HG03469 (cell line): ENCODE measurements at regions not wholly inside any gene's neighbourhood (a gene's known extent, or its start where the extent isn't known, plus 50 kb on each side); places are given as distances from the start of the nearest gene placed in this dataset.

Experiments
- ATAC-seq: cut with Tn5 transposase; IDR thresholded peaks from one replicate; pipeline ENCODE4 v1.9.1; 2021; ENCODE audit warnings: mild to moderate bottlenecking, moderate library complexity, moderate number of reproducible peaks; ENCODE audit not compliant: unreplicated experiment

DNA sequence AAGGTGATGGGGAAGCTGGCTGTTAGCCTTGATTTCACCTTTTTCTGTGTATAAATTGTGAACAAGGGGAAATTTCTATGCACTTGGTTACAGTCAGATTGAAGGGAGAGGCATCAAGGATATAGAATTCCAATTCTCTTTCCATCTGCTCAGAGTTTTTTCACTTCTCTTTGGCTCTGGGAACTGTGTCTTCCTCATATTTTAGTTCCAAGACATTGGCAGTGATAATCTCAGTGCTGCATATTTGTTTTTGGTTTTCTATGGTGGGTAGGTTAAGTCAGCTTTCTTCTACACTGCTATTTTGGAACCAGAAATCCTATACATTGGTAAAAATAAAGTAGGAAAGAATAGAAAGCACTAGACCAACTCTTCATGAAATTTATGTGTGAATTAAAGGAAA is 569.6 kb upstream of the CXADR start:
- ATAC-seq: no peak

DNA sequence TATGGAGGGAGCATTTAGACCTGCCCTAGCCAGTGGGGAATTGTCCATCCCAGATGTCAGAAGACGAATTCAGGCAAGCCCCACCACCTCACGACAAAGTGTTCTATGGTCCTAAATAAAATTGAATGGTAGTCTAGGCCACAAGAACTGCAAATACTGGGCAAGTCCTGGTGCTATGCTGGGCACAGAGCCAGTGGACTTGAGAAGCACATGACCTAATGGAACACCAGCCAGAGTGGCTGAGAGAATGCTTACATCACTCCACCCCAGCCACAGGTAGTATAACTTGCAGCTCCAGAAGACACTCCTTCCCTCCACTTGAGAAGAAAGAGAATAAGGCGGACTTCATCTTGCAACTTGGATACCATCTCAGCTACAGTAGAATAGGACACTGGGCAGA is 567.3 kb upstream of the CXADR start:
- ATAC-seq: no peak

GRCh38 chr21:16956824-16957223 is 556.0 kb upstream of the CXADR start:
- no peak for ATAC-seq

- no peak for ATAC-seq
These were observed 547.4 kb upstream of the CXADR start for GRCh38 chr21:16965424-16965823.

DNA sequence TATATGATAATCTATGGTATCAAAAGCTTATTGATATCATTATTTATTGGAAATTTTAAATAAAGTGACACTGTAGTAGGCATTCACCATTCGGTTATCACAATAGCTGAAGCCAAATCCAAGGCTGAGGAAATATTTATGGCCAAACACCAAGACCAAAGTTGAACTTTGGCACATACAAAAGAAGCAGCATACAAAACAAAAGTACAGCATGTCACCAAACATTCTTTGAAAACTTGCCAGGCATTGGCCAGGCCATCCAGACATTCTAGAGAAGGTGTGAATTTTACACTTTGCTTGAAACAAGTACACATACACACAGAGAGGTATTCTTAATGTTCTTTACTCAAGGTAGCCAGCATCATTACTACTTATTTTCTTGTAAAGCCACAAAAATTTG is 544.4 kb upstream of the CXADR start:
- no peak for ATAC-seq

DNA sequence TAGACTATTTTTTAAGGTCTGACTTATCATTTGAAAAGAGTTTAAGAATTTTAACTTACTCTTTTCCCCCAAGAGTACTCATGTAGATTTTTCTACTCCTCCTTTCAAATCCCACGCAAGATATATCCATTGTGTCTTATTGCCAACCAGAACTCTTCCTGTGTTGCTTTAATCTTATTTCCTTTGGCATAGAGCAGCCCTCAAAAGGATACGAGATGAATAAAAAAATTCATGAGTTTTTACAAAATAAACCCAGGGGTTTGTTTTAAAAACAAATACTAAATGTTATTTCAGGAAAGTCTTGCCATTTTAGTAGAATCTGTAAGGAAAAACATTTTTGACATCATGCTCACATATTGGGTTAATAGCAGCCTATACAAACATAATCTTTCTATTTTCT is 543.2 kb upstream of the CXADR start:
- no peak for ATAC-seq

- no peak for ATAC-seq
These were observed 538.8 kb upstream of the CXADR start for GRCh38 chr21:16974060-16974459.

DNA sequence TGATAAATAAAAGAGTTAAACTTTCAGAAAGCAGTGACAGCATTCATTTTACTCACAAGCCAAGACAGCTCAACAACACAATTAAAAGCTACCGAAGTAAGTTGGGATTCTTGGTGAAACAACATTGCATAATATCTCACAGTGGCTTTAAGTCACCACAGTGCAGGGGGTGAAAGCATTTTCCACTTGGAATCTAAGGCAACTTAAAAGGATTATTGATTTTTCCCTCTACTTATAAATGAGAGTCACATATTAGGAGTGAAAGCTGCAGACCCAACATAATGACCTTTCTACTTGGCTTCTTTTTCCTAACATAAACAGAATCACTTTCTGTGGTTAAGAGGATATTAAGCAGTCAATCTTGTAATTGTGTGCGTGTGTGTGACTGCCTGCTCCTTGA is 536.6 kb upstream of the CXADR start:
- ATAC-seq: no peak

DNA sequence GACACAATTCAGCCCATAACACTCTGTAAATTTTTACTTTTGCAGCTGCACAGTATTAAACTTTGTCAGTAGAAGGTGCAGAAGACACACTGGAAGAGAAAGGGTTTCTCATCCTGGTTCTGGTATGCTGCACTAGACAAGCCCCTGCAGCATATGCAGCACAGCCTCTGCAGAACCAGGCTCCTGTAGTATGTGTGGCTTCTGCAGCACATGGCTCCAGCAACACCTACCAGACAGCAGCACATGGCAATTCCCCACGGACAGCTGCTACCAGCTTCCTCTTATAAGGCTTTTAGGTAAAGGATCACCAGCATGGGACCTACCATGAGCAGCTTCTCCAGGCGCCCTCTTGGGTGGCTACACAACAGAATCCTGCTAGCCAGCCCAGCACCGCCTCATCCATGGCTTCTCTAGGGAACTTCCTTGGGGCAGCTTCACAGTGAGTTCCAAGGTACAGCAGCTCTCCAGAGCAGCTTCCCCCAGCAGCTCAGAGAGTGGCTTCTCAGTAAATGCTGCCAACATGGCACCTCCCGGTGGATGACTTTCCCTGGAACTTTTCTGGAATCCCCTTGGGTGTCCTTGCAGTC is 534.4 kb upstream of the CXADR start:
- no peak for ATAC-seq

DNA sequence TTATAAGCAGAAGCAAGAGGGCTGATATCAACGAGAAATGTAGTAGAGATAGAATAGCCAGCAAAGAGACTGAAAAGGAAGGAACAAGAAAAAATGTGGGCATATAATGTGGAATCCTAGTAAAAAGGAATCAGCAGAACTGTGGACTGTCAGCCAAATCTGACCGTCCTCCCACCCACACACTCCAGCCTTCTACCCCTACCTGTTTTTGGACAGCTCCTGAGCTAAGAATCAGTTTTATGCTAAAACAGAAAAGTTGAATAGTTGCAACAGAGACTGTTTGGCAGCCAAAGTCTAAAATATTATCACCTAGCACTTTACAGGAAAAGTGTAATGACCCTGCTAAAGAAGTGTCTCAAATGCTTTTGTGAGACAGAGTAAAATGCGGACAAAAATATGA is 533.3 kb upstream of the CXADR start:
- no peak for ATAC-seq

- ATAC-seq: no peak
These were observed 529.4 kb upstream of the CXADR start for GRCh38 chr21:16983420-16983819.

- no peak for ATAC-seq
These were observed 520.4 kb upstream of the CXADR start for GRCh38 chr21:16992448-16992847.

DNA sequence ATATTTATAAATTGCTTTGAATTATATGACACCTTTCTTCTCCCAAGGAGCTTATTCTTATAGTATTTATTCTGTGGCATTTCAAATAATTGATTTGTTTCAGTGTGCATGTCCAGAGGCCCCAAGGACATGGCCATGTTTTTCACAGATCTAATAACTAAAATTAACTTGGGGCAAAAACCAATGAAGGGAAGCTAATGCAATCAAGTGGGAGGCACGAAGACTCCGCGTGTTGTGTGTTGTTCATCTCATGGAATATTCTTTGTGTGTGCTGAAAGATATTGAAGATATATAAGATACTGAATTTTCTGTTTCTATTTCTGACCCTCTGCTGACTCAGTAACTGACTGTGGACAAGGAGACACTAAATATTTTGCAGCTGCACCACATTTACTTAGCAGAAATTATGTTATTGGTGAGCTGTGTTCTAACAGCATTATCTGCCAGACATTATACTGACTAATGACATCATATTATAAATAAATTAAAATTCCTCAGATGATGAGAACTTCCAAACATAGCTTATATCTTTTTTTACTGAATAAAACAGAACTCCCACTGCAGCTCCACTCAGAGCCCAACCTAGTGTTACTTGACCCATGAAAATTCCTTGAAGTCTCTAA is 519.3 kb upstream of the CXADR start:
- ATAC-seq: no peak

- ATAC-seq: no peak
These were observed 510.1 kb upstream of the CXADR start for GRCh38 chr21:17002594-17003257.

DNA sequence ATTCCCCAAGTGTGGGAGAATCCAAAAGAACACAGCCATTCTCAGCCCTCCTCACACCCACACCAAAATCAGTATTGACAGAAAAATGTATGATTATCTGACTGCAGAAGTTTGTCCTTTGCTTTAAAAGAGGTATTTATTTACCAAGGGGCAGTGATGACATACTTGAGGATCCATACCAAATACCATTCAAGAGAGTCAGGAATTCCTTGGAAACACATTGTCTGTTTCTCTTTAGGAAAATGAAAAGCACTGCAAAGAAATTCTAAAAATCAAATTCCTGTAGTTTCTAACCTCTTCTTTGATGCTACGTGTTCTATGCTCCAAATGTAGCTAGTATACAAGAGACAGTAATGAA is 509.6 kb upstream of the CXADR start:
- ATAC-seq: no peak

GRCh38 chr21:17003763-17004373 is 509.0 kb upstream of the CXADR start:
- ATAC-seq: no peak

DNA sequence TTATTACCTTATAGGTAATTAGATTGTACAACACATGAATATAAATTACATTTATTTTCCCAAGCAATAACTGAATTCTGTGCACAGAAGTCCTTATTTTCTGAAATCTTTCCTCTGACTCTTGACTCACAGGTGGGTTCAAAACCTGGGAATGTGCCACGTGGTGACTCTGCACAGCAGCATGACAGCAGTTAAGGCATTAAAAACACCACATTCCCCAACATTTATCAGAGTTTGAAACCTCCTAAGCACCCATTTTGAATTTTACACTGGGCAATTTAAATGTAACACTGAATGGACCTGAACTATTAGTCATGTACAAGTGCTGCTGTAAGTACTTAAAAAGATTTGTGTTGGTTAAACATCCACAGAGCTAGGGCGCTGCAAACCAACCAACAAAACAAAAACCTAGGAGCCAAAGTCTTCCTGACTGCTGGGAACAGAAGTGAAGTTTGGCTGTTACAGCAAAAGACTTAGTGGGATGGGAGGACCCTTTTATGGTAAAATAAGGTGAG is 480.6 kb upstream of the CXADR start:
- ATAC-seq: no peak

- ATAC-seq: no peak
These were observed 468.1 kb upstream of the CXADR start for GRCh38 chr21:17044696-17045095.

DNA sequence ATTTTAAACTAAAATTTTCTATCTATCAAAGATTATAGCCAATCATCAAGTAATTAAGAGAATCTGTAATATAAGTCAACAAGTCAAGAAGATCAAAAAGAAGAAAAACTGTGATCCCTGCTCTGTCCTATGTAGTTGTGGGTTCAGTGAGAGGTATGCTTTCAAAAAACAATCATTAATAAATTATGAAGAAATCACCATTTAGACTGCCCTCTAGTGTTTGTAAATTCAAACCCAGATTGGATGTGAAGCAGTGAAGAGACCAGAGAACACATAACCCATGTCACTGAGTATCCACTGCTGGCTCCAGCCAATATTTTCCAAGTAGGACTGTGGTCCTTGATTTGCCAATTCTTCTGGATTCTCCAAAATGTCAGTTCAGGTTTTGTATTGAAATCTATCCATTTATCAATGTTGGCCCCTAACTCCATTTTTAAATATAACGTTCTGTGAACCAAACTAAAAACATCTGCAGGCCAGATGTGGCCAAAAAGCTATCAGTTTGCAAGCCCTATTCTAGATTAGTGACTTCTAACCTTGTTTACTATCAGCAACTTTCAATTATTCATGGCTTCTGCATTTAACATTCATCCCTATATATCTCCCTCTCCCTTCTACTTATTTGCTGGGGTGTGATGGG is 467.5 kb upstream of the CXADR start:
- no peak for ATAC-seq

DNA sequence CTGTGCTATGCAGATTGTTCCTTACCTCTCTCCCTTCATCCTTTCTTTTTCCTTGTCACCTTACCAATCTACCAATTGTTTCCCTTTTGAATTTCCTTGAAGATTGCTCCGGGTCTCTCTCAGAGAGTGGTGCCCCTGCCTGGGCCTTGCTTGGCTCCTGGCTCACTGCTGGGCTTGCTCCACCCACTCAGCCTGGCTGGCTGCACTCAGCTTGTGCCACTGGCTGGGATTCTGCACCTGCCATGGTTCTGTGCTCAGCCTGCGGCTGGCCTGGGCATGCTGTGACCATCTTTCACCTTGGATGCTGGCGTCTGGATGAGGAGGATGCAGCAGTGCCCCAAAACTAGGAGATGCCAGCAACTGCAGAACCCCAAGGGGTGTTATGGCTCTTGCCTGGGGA is 463.9 kb upstream of the CXADR start:
- ATAC-seq: no peak

GRCh38 chr21:17050156-17050555 is 462.7 kb upstream of the CXADR start:
- ATAC-seq: no peak

GRCh38 chr21:17050646-17051045 is 462.2 kb upstream of the CXADR start:
- no peak for ATAC-seq
